Ovary (tissue), 3 donors: ENCODE measurements at regions not wholly inside any gene's neighbourhood (a gene's known extent, or its start where the extent isn't known, plus 50 kb on each side); places are given as distances from the start of the nearest gene placed in this dataset.

Source experiments
- EP300 ChIP-seq: sonication (generic); formaldehyde crosslinking; IDR thresholded peaks from one replicate; pipeline ENCODE4 v1.6.1; 2017; ENCODE audit warnings: antibody characterized with exemption
- POLR2A ChIP-seq: fragments of 450-650 bp; IDR thresholded peaks from one replicate; pipeline ENCODE4 v1.6.1; 2017; ENCODE audit warnings: antibody characterized with exemption, mild to moderate bottlenecking, moderate library complexity
- TF ChIP-seq, protein P1 (sequence below), 3 donors: fragments of 450-650 bp in 2 of 3; fragments of 200-600 bp in 1 of 3; IDR thresholded peaks; one replicate each; pipeline versions ENCODE4 v1.5.1 to v1.8.0; 2016 to 2022; ENCODE audit warnings: antibody characterized with exemption in 3 of 3, mild to moderate bottlenecking in 1 of 3
- donor health status: DM: no; HTN: no; CAD: no.

DNA sequence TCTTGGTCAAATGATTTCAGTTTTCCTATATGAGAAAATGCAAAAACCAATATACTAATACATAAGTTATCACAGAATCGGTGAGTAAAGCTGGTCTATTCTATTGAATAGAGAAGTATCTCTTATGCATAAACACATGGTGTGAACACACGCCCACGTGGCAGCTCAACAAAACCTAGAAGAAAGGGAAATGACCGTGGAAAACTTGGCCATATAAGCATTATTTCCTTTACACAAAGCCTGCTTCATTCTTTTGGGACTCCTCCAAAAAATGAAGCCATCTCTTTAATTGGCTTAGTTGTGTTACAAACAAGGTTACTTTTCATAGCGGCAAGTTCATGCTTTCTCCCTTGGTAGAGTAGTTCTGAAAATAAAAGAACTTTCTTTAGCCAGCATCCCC is 183.2 kb downstream of the TMEM161B start:
- TF ChIP-seq, protein P1, sequence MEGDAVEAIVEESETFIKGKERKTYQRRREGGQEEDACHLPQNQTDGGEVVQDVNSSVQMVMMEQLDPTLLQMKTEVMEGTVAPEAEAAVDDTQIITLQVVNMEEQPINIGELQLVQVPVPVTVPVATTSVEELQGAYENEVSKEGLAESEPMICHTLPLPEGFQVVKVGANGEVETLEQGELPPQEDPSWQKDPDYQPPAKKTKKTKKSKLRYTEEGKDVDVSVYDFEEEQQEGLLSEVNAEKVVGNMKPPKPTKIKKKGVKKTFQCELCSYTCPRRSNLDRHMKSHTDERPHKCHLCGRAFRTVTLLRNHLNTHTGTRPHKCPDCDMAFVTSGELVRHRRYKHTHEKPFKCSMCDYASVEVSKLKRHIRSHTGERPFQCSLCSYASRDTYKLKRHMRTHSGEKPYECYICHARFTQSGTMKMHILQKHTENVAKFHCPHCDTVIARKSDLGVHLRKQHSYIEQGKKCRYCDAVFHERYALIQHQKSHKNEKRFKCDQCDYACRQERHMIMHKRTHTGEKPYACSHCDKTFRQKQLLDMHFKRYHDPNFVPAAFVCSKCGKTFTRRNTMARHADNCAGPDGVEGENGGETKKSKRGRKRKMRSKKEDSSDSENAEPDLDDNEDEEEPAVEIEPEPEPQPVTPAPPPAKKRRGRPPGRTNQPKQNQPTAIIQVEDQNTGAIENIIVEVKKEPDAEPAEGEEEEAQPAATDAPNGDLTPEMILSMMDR (IDR thresholded peaks at IDR 0.05) = no peak
- no peak for TF ChIP-seq EP300
- TF ChIP-seq POLR2A = no peak
